ENCODE measurements at regions not wholly inside any gene's neighbourhood (a gene's known extent, or its start where the extent isn't known, plus 50 kb on each side); places are given as distances from the start of the nearest gene placed in this dataset.

GRCh38 chr5:74369173-74369572 lies 271.4 kb downstream of the ENC1 start:
- Histone ChIP-seq H3K27ac (ENCODE audit: low read depth, low read length) (no peak overlapping the region), H3K36me3 (ENCODE audit: insufficient read depth, low read length) (no peaks in the 10 kb centered on the region), H3K4me1 (ENCODE audit: insufficient read depth, low read length) (no peaks in the 10 kb centered on the region), H3K9ac (ENCODE audit: low read length) (no peak overlapping the region), H3K9me3 (ENCODE audit: low read length) (no peaks in the 10 kb centered on the region), H3K4me3 (ENCODE audit: low read depth in 1 of 2, low read length in 2 of 2) (no peak overlapping the region), H3K27me3 (ENCODE audit: control insufficient read depth in 1 of 2, insufficient read depth in 2 of 2, low read length in 2 of 2) (no peaks in the 10 kb centered on the region)

- Histone ChIP-seq H3K9ac (ENCODE audit: low read length) (no peak overlapping the region), H3K9me3 (ENCODE audit: low read length) (no peaks in the 10 kb centered on the region), H3K27me3 (ENCODE audit: control insufficient read depth in 1 of 2, insufficient read depth in 2 of 2, low read length in 2 of 2) (no peaks in the 10 kb centered on the region), H3K4me1 (ENCODE audit: insufficient read depth, low read length) (no peaks in the 10 kb centered on the region), H3K27ac (ENCODE audit: low read depth, low read length) (no peak overlapping the region), H3K36me3 (ENCODE audit: insufficient read depth, low read length) (no peaks in the 10 kb centered on the region), H3K4me3 (ENCODE audit: low read depth in 1 of 2, low read length in 2 of 2) (no peak overlapping the region)
Observed at GRCh38 chr5:74367934-74368333, 272.6 kb downstream of the ENC1 start.

DNA sequence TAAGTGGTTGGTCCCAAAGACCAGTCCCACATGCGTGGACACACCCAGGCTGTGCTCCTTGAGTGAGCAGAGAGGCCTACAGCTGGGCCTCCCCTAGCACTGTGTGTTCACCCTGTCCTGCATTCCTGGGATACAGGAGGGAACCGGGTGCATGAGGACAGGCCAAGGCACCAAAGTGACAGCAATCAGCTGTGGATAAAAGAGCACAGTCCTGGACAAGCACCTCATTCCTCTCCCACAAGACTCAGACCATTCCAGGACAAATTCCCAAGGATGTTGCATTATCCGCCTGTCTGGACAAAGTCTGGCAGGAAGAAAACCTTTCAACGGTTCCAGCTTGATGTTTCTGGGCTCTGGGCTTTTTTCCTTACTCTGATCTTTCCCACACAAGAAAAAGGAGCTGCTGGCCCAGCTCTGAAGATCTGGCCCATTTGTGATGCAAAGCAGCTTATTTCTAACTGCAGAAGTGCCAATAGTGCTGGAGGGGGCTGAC lies 273.2 kb downstream of the ENC1 start:
- H3K9me3 ChIP-seq (ENCODE audit: low read length) = no peaks in the 10 kb centered on the region
- H3K9ac ChIP-seq (ENCODE audit: low read length) = no peak overlapping the region
- no peaks in the 10 kb centered on the region for H3K36me3 ChIP-seq (ENCODE audit: insufficient read depth, low read length)
- H3K4me1 ChIP-seq (ENCODE audit: insufficient read depth, low read length) = no peaks in the 10 kb centered on the region
- no peaks in the 10 kb centered on the region for H3K27me3 ChIP-seq (ENCODE audit: control insufficient read depth in 1 of 2, insufficient read depth in 2 of 2, low read length in 2 of 2)
- no peak overlapping the region for H3K27ac ChIP-seq (ENCODE audit: low read depth, low read length)
- no peak overlapping the region for H3K4me3 ChIP-seq (ENCODE audit: low read depth in 1 of 2, low read length in 2 of 2)

DNA sequence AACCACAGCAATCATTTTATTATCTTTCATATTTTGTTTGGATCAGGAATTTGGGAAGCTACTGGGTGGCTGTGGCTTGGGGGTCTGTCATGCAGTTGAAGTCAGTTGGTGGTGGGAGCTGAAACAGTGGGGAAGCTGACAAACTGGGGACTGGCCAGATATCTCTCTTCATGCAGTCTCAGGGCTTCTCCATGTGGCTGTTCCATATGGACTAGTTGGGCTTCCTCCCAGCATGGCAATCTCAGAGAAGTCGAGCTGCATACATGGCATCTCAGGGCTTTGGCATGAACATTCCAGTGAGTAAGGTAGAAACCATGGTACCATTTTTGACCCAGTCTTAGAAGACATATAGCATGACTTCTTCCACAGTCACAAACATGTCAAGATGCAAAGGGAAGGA lies 274.8 kb downstream of the ENC1 start:
- Histone ChIP-seq H3K27ac (ENCODE audit: low read depth, low read length) (no peak overlapping the region), H3K9ac (ENCODE audit: low read length) (no peak overlapping the region), H3K36me3 (ENCODE audit: insufficient read depth, low read length) (no peaks in the 10 kb centered on the region), H3K27me3 (ENCODE audit: control insufficient read depth in 1 of 2, insufficient read depth in 2 of 2, low read length in 2 of 2) (no peaks in the 10 kb centered on the region), H3K4me1 (ENCODE audit: insufficient read depth, low read length) (no peaks in the 10 kb centered on the region), H3K9me3 (ENCODE audit: low read length) (no peaks in the 10 kb centered on the region), H3K4me3 (ENCODE audit: low read depth in 1 of 2, low read length in 2 of 2) (no peak overlapping the region)

DNA sequence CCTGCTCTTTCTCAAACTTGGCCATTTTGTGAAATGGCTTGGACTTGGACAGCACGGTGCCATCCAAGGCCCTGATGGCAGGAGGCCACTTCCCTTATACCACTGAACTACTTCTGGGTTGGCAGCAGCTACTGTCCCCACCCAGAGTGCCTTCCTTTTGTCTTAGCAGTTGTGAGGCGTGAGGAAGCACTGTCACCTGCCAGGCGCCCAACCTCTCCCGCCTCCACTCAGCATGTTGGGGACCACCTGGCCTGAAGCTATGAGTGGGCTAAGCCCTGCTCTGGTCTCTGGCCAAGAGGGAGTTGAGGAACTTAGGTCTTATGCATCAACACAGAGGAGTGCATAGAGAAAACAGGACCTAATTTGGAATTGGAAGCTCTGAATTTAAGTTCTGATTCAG lies 276.0 kb downstream of the ENC1 start:
- no peaks in the 10 kb centered on the region for H3K9me3 ChIP-seq (ENCODE audit: low read length)
- no peak overlapping the region for H3K4me3 ChIP-seq (ENCODE audit: low read depth in 1 of 2, low read length in 2 of 2)
- no peaks in the 10 kb centered on the region for H3K4me1 ChIP-seq (ENCODE audit: insufficient read depth, low read length)
- no peaks in the 10 kb centered on the region for H3K27me3 ChIP-seq (ENCODE audit: control insufficient read depth in 1 of 2, insufficient read depth in 2 of 2, low read length in 2 of 2)
- H3K36me3 ChIP-seq (ENCODE audit: insufficient read depth, low read length) = no peaks in the 10 kb centered on the region
- H3K27ac ChIP-seq (ENCODE audit: low read depth, low read length) = no peak overlapping the region
- H3K9ac ChIP-seq (ENCODE audit: low read length) = no peak overlapping the region

GRCh38 chr5:74363603-74364205 lies 276.8 kb downstream of the ENC1 start:
- Histone ChIP-seq H3K27ac (ENCODE audit: low read depth, low read length) (no peak overlapping the region), H3K4me1 (ENCODE audit: insufficient read depth, low read length) (no peaks in the 10 kb centered on the region), H3K27me3 (ENCODE audit: control insufficient read depth in 1 of 2, insufficient read depth in 2 of 2, low read length in 2 of 2) (no peaks in the 10 kb centered on the region), H3K9ac (ENCODE audit: low read length) (no peak overlapping the region), H3K9me3 (ENCODE audit: low read length) (no peaks in the 10 kb centered on the region), H3K4me3 (ENCODE audit: low read depth in 1 of 2, low read length in 2 of 2) (no peak overlapping the region), H3K36me3 (ENCODE audit: insufficient read depth, low read length) (no peaks in the 10 kb centered on the region)

GRCh38 chr5:74361406-74362358 lies 278.8 kb downstream of the ENC1 start:
- Histone ChIP-seq H3K4me1 (ENCODE audit: insufficient read depth, low read length) (no peaks in the 10 kb centered on the region), H3K27ac (ENCODE audit: low read depth, low read length) (no peak overlapping the region), H3K4me3 (ENCODE audit: low read depth in 1 of 2, low read length in 2 of 2) (no peak overlapping the region), H3K36me3 (ENCODE audit: insufficient read depth, low read length) (no peaks in the 10 kb centered on the region), H3K27me3 (ENCODE audit: control insufficient read depth in 1 of 2, insufficient read depth in 2 of 2, low read length in 2 of 2) (no peaks in the 10 kb centered on the region), H3K9ac (ENCODE audit: low read length) (no peak overlapping the region), H3K9me3 (ENCODE audit: low read length) (no peaks in the 10 kb centered on the region)

- Histone ChIP-seq H3K9me3 (ENCODE audit: low read length) (no peaks in the 10 kb centered on the region), H3K27me3 (ENCODE audit: control insufficient read depth in 1 of 2, insufficient read depth in 2 of 2, low read length in 2 of 2) (no peaks in the 10 kb centered on the region), H3K4me3 (ENCODE audit: low read depth in 1 of 2, low read length in 2 of 2) (no peak overlapping the region), H3K36me3 (ENCODE audit: insufficient read depth, low read length) (no peaks in the 10 kb centered on the region), H3K27ac (ENCODE audit: low read depth, low read length) (no peak overlapping the region), H3K4me1 (ENCODE audit: insufficient read depth, low read length) (no peaks in the 10 kb centered on the region), H3K9ac (ENCODE audit: low read length) (no peak overlapping the region)
Observed at GRCh38 chr5:74360535-74361210, 279.9 kb downstream of the ENC1 start.

DNA sequence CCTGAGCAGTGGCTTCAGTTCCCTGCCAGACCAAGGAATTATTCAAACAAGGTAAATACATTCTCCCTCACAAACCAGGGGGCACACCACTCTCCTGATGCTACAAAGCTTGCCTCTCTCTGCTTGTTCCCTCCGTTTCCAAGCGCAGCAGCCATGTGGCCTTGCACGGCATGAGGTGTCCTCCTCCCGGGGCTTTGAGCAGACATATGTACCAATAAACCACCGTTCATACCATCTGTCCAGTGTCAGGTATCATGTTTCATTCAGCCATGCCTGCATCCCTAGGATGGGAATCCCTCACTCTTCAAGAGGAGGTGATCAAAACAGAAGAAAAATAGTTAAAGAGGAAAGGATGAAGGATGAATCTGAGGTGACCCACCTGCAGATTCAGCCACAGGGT lies 282.7 kb downstream of the ENC1 start:
- H3K9ac ChIP-seq (ENCODE audit: low read length) = no peak overlapping the region
- H3K4me1 ChIP-seq (ENCODE audit: insufficient read depth, low read length) = no peaks in the 10 kb centered on the region
- H3K27ac ChIP-seq (ENCODE audit: low read depth, low read length) = no peak overlapping the region
- no peaks in the 10 kb centered on the region for H3K9me3 ChIP-seq (ENCODE audit: low read length)
- no peaks in the 10 kb centered on the region for H3K27me3 ChIP-seq (ENCODE audit: control insufficient read depth in 1 of 2, insufficient read depth in 2 of 2, low read length in 2 of 2)
- H3K4me3 ChIP-seq (ENCODE audit: low read depth in 1 of 2, low read length in 2 of 2) = no peak overlapping the region
- H3K36me3 ChIP-seq (ENCODE audit: insufficient read depth, low read length) = no peaks in the 10 kb centered on the region

DNA sequence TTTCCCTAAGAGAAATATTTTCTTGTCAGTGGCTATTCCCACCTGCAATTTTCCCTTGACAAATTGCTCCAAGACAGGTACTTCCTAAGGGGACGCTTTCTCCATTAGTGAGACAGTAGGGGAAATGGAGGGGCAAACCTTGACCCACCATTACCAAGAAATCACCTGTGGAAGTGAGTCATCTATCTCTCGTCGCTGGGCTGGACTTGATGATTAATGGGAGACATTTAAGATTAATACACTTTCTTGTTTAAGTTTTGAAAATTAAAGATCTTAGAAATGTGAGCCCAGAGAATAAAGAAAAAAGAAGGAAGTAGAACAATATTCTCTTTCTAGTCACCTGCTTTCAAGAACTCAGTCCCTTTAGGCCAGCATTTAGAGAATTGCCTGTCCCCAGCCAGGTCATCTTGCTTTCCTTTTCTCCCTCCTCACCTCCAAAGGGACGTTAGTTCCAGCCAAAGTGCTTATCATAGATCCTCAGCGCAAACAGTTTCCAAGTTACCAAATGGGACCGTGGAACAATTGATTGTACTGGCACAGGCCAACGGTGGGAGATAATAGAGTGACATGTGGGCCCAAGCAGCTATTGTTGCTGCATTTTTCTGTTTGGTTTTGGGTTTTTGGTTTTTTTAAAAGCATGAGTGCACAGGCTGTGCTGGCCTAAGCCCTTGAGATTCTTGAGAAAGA lies 284.4 kb downstream of the ENC1 start:
- Histone ChIP-seq H3K4me1 (ENCODE audit: insufficient read depth, low read length) (no peaks in the 10 kb centered on the region), H3K36me3 (ENCODE audit: insufficient read depth, low read length) (no peaks in the 10 kb centered on the region), H3K27ac (ENCODE audit: low read depth, low read length) (no peak overlapping the region), H3K9ac (ENCODE audit: low read length) (no peak overlapping the region), H3K27me3 (ENCODE audit: control insufficient read depth in 1 of 2, insufficient read depth in 2 of 2, low read length in 2 of 2) (no peaks in the 10 kb centered on the region), H3K9me3 (ENCODE audit: low read length) (no peaks in the 10 kb centered on the region), H3K4me3 (ENCODE audit: low read depth in 1 of 2, low read length in 2 of 2) (no peak overlapping the region)
